C4-2B (cell line): ENCODE measurements at regions not wholly inside any gene's neighbourhood (a gene's known extent, or its start where the extent isn't known, plus 50 kb on each side); places are given as distances from the start of the nearest gene placed in this dataset.

ENCODE experiments used
- ZFX ChIP-seq: fragments of 450-650 bp; IDR thresholded peaks from 2 replicates; pipeline ENCODE4 v1.6.1; 2017
- TF ChIP-seq, protein P1 (sequence below): fragments of 450-650 bp; conservative IDR thresholded peaks from 2 replicates; pipeline ENCODE4 v1.5.1; 2017; ENCODE audit warnings: mild to moderate bottlenecking

DNA sequence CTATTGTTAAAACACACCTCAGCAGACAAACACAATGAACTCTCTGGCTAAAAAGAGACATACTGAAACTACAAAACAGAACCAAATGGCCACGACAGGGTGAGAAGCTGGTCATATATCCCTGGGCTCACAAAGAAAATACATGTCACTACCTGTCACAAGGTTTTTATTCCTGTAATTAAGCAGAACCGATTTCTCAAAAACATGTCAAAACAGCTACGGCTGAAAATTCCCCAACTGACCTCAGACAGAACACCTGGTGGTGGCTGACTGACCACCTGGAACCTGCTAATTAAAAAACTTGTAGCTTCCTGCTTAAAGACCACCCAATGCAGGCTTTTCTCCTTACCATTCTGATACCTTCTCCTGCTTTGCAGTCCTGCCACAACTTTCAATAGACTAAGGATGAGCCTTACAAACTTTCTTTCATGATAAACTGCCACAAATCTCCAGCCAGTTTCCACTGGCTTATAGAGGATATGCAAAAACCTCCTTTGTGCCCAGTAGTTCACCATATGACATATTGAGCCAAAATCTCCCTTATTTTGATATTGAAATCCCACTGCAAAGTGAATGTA is 571.9 kb downstream of the SPOCK3 start:
- TF ChIP-seq, protein P1, sequence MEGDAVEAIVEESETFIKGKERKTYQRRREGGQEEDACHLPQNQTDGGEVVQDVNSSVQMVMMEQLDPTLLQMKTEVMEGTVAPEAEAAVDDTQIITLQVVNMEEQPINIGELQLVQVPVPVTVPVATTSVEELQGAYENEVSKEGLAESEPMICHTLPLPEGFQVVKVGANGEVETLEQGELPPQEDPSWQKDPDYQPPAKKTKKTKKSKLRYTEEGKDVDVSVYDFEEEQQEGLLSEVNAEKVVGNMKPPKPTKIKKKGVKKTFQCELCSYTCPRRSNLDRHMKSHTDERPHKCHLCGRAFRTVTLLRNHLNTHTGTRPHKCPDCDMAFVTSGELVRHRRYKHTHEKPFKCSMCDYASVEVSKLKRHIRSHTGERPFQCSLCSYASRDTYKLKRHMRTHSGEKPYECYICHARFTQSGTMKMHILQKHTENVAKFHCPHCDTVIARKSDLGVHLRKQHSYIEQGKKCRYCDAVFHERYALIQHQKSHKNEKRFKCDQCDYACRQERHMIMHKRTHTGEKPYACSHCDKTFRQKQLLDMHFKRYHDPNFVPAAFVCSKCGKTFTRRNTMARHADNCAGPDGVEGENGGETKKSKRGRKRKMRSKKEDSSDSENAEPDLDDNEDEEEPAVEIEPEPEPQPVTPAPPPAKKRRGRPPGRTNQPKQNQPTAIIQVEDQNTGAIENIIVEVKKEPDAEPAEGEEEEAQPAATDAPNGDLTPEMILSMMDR: no peak
- no peak for TF ChIP-seq ZFX
